Pons (tissue), 1 donor: ENCODE measurements at regions not wholly inside any gene's neighbourhood (a gene's known extent, or its start where the extent isn't known, plus 50 kb on each side); places are given as distances from the start of the nearest gene placed in this dataset.

Source experiments
- DNase-seq: peaks from one replicate; pipeline ENCODE4 v3.0.0-alpha.2; 2016; ENCODE audit warnings: low spot score

DNA sequence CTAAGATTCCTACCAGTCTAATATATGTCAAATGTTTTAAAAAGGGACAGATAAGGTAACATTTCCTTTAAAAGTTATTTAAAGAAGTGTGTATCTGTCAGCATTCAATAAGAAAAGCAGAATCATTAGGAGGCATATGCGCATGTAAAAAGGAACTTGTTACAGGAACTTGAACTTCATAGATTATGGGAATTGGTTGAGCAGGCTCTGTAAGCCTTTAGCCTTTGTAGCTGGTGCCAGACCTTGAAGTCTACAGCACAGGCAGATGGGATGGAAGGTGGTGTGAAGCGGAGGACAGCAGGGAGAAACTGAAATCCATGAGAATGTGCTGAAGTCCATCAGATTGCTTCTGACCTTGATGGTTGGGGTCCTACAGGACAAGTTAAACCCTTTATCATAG lies 138.3 kb upstream of the ST6GAL2 start:
- no peak for DNase-seq

DNA sequence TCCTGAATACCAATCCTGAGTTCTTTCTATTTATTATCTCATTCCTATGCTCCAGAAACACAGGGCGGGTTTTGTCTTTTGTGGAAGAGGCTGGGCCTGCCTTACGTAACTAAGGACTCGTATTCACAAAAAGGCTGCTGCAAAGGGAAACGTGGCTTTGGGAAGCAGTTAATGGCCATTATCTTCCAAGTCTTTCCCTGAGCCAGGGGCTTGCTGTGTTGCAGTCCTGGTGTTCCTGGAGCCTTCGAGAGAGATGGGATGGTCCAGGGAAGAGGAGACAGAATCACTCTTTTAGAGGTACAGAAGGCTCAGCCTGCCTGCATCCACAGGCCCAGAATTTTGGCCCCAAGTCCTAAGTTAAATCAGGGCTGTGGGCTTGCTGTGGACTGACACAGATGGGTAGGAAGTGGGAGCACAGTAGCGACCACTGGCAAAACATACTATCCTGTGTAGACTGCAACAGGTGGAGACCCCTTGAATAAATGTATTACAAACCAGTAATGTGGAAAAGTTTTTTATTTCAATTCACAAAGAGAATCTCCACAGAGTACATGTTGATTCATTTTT lies 139.4 kb upstream of the ST6GAL2 start:
- no peak for DNase-seq

DNA sequence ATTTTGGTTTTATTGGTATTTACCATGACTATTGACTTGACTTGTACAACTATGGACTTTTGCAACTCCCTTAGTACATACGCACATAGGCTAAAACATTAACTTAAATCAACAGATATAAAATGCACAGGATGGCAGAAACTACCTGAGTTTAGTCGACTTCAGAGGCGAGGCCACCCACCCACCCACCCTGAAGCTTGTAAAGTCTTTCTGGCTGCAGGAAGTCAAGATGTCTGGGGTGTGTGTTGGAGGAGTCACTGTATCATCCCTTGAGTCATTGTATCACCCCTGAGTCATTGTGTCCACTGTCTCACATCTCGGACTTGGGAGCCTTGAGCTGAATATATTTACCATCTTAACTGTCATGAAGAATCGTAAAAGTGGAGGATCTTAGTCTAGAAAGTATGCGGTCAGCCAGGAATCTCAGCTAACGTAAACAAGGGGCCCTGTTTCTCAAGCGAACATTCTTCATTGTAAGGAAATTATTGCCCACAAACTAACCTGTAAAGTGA lies 140.0 kb upstream of the ST6GAL2 start:
- no peak for DNase-seq

DNA sequence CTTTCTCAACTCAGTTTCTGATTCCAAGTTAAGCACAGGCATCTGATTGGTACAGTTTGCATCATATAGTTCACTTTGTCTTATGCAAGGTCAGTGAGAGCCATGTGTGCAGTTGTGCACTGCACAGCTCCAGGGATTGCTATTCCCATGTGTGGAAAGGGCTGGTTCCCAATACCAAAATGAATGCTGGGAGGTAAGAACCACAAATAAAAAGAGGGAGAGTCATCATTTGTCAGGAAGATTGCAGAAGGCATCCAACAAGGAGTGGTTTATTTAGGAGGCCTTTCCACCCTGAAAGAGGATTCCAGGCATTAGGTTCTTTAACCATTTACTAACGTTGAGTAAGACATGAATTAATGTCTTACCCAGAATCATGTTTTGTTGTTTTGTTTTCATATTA lies 141.2 kb upstream of the ST6GAL2 start:
- no peak for DNase-seq

- DNase-seq, result no peak
Measured at GRCh38 chr2:107027810-107028209, 141.8 kb upstream of the ST6GAL2 start.

- no peak for DNase-seq
Measured at GRCh38 chr2:107028661-107029060, 142.7 kb upstream of the ST6GAL2 start.

- DNase-seq, result no peak
Measured at GRCh38 chr2:107036293-107036692, 150.3 kb upstream of the ST6GAL2 start.

GRCh38 chr2:107062173-107062572 lies 176.2 kb upstream of the ST6GAL2 start:
- no peak for DNase-seq

- DNase-seq, result peak; percentile 26
Measured at GRCh38 chr2:107062599-107063220, 176.7 kb upstream of the ST6GAL2 start.

- DNase-seq, result no peak
Measured at GRCh38 chr2:107063228-107063627, 177.3 kb upstream of the ST6GAL2 start.

DNA sequence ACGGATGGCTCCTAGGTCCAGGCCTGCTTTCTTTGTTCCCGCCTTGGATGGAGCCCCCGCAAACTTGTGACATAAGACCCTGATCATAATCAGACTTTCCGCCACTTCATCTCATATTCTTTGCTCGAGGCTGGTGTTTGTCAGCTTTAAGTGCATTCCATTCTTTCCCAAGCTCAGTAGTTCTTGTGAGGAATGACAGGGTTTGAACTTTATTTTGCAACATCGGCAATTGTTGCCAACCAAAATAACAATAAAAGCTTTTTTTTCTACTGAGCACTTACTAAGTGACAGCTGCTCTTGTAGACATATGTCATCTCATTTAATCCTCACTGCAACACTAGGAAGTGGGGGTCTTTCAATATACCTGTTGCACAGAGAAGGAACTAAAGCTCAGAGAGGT lies 178.8 kb upstream of the ST6GAL2 start:
- DNase-seq, result no peak

- no peak for DNase-seq
Measured at GRCh38 chr2:107068069-107068916, 182.3 kb upstream of the ST6GAL2 start.

DNA sequence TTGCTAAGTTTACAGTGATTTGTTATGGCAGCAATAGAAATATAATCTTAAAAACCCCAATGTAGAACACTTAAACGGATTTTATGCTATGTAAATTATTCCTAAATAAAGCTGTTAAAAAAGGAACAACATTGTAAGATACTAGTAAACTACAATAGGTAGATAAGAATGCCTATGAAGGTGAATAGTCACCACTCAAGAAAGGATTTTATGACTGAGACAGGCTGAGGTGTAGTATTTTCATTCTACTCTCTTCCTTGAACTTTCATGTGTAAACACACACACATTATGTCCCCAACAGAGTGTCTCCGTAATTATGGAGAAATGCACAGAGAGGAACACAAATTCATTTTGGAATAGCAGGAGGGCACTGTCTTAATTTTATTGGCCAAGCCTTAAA lies 183.9 kb upstream of the ST6GAL2 start:
- DNase-seq, result no peak

DNA sequence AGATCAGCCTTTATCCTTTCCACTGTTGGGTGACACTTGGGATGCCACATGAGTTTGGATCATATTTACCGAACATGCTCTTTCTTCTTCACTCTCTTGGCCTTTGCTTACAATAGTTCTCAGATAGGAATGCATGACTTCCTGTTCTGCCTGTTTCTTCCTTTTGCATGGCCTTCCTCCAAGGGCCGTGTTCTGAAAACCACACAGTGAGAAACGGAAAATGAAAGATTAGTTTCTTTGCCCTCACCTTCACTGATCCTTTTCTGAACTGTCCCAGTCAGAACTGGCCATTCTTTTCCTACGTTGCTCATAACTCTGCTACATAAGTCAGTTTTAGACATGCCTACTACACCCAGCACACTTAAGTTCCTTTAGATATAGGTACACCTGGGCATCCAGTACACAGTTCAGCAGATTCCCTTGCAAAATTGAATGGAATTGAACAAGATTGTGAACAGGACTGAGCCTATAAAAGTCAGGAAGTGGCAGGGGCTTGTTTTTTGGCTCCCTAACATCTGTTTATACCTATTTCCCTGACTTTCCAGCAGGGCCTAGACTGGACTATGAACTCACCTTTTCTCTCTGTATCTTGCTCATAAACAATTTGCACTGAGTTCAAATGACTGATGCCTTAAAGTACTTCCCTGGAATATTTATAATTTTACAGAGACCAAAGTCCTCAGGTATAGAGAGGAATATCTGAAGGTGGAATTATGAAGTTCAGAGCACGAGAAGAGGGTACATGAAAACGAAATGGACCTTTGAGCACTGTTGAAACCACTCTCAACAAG lies 186.4 kb upstream of the ST6GAL2 start:
- no peak for DNase-seq

GRCh38 chr2:107078584-107078983 lies 192.6 kb upstream of the ST6GAL2 start:
- no peak for DNase-seq

DNA sequence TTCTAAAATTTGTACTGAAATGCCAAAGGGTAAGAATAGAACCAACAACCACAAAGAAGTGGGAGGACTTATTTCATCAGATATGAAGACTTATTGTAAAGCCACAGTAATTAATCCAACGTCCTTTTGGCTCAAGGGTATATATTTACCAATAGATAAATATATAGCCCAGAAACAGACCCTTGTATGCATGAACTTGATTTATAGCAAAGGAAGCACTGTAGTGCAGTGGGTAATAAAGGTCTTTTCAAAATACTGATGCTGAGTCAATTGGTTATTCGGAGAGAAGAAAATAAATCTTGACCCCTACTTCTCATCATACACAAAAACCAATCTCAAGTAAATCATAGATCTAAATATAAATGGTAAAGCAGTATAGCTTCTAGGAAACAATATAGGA lies 200.5 kb upstream of the ST6GAL2 start:
- no peak for DNase-seq

GRCh38 chr2:107088156-107088555 lies 202.2 kb upstream of the ST6GAL2 start:
- DNase-seq, result no peak

DNA sequence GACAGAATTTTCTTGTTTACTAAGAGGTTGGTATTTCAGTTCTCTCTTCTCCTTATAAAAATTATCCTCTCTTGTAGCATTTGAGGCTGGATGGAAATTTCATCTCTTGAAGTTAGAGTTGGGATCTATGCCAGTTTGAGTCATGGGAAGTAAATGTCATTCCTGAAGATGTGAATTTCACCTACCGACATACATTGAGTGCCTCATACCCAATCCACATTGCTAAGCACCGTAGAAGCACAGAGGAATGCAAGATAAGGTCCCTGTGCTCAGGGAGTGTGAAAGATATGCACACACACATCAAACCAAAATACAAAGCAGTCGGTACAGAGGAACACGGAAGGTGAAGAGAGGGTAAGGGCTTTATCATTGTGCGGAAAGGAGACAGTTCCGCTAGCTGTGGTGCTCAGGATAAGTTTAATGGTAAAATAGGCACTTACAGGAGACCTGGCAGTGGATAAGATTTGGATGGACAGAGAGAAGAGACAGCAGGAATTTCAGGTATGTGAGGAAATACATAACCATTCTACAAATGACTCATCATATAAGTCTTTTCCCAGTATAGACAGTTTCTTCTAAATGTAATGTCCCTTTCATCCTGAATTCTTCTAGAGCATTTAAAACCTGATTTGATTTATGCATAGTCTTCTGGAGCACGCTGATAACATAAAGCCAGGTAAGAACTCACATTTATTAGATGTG lies 205.3 kb upstream of the ST6GAL2 start:
- DNase-seq, result no peak

GRCh38 chr2:107093426-107093957 lies 207.5 kb upstream of the ST6GAL2 start:
- DNase-seq, result no peak

DNA sequence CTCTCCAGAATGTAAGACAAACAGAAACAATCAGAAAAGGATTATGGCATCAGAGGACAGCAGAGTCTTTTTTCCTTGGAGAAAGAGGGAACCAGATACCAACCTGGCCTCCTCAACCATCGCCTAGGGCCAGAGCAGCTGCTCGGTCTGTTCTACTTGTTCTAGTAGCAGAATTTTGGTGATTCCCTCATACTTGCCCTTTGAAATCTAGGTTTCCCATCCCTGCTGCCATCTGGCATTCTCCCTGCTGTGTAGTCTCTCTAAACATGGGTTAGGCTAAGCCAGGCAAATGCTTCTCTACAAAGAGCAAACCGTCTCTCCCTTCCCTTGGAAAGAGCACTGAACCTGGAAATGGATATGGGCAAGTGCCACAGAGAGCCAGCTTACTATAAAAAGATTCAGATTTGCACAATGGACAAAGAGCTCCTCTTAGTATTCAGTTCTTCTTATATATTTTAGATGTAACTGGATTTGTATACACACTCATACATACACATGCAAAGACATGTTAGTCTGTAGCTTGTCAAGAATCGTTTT lies 208.6 kb upstream of the ST6GAL2 start:
- DNase-seq, result peak; percentile 12

- DNase-seq, result no peak
Measured at GRCh38 chr2:107102176-107102575, 216.2 kb upstream of the ST6GAL2 start.
